OCI-LY3 (cell line): ENCODE measurements at regions not wholly inside any gene's neighbourhood (a gene's known extent, or its start where the extent isn't known, plus 50 kb on each side); places are given as distances from the start of the nearest gene placed in this dataset.

Experiments used
- CTCF ChIP-seq: fragments of 200-600, 300-600 bp; sonication (generic); IDR thresholded peaks from 2 replicates; pipeline ENCODE4 v1.5.1; 2014; ENCODE audit warnings: antibody characterized with exemption, low read length, low read depth
- EZH2phosphoT487 ChIP-seq: fragments of 200-600 bp; shearing (Covaris generic); IDR thresholded peaks from 2 replicates; pipeline ENCODE4 v1.6.1; 2018; ENCODE audit warnings: antibody characterized with exemption, mixed run types, low read depth

GRCh38 chr3:19799887-19800286 is 134.1 kb downstream of the EFHB start:
- TF ChIP-seq CTCF (no peak), EZH2phosphoT487 (no peak)
